Ishikawa (cell line): ENCODE measurements at regions not wholly inside any gene's neighbourhood (a gene's known extent, or its start where the extent isn't known, plus 50 kb on each side); places are given as distances from the start of the nearest gene placed in this dataset.

ENCODE experiments used
- CEBPB ChIP-seq: IDR thresholded peaks from 2 replicates; pipeline ENCODE4 v1.6.1; 2012
- CREB1 ChIP-seq: IDR thresholded peaks from 2 replicates; pipeline ENCODE4 v1.6.1; 2012; ENCODE audit warnings: low read depth
- EGR1 ChIP-seq: IDR thresholded peaks from 2 replicates; pipeline ENCODE4 v1.6.1; 2012
- EP300 ChIP-seq: IDR thresholded peaks from 2 replicates; pipeline ENCODE4 v1.6.1; 2012; ENCODE audit warnings: borderline replicate concordance
- FOXM1 ChIP-seq: IDR thresholded peaks from 2 replicates; pipeline ENCODE4 v1.6.1; 2012; ENCODE audit warnings: low read depth, borderline replicate concordance
- MAX ChIP-seq: IDR thresholded peaks from 2 replicates; pipeline ENCODE4 v1.6.1; 2012
- NFIC ChIP-seq: IDR thresholded peaks from 2 replicates; pipeline ENCODE4 v1.6.1; 2012
- RAD21 ChIP-seq: IDR thresholded peaks from 2 replicates; pipeline ENCODE4 v1.6.1; 2012; ENCODE audit warnings: low read depth
- TAF1 ChIP-seq: IDR thresholded peaks from 2 replicates; pipeline ENCODE4 v1.6.1; 2012; ENCODE audit warnings: low read depth, mild to moderate bottlenecking
- TCF12 ChIP-seq: IDR thresholded peaks from 2 replicates; pipeline ENCODE4 v1.6.1; 2012; ENCODE audit warnings: low read depth
- USF1 ChIP-seq: IDR thresholded peaks from 2 replicates; pipeline ENCODE4 v1.6.1; 2012
- YY1 ChIP-seq: IDR thresholded peaks from 2 replicates; pipeline ENCODE4 v1.6.1; 2012; ENCODE audit warnings: low read depth
- ZBTB7A ChIP-seq: IDR thresholded peaks from 2 replicates; pipeline ENCODE4 v1.6.1; 2012; ENCODE audit warnings: low read depth
- TF ChIP-seq, protein P1 (sequence below): IDR thresholded peaks from 2 replicates; pipeline ENCODE4 v1.6.1; 2012; ENCODE audit warnings: low read depth, mild to moderate bottlenecking

DNA sequence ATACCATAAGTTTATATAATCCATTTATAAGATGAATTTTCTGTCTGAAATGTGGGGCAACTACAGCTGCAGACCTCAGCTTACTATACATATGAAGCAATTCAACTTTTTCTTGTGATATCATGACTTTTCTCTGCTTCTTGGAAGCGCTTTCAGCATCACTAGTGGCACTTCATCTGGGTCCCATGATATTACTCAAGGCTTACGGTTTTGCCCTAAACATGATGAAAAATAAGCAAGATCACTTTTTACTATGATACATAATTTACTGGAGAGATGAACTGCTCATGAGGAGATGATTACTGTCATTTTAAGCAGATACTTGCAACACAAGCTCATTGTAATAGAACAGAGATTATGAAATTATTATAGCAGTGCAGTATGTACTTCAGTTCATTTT lies 258.0 kb upstream of the ZSWIM2 start:
- no peak for TF ChIP-seq YY1
- no peak for TF ChIP-seq EP300
- no peak for TF ChIP-seq ZBTB7A
- no peak for TF ChIP-seq EGR1
- TF ChIP-seq TCF12 = no peak
- TF ChIP-seq, protein P1, sequence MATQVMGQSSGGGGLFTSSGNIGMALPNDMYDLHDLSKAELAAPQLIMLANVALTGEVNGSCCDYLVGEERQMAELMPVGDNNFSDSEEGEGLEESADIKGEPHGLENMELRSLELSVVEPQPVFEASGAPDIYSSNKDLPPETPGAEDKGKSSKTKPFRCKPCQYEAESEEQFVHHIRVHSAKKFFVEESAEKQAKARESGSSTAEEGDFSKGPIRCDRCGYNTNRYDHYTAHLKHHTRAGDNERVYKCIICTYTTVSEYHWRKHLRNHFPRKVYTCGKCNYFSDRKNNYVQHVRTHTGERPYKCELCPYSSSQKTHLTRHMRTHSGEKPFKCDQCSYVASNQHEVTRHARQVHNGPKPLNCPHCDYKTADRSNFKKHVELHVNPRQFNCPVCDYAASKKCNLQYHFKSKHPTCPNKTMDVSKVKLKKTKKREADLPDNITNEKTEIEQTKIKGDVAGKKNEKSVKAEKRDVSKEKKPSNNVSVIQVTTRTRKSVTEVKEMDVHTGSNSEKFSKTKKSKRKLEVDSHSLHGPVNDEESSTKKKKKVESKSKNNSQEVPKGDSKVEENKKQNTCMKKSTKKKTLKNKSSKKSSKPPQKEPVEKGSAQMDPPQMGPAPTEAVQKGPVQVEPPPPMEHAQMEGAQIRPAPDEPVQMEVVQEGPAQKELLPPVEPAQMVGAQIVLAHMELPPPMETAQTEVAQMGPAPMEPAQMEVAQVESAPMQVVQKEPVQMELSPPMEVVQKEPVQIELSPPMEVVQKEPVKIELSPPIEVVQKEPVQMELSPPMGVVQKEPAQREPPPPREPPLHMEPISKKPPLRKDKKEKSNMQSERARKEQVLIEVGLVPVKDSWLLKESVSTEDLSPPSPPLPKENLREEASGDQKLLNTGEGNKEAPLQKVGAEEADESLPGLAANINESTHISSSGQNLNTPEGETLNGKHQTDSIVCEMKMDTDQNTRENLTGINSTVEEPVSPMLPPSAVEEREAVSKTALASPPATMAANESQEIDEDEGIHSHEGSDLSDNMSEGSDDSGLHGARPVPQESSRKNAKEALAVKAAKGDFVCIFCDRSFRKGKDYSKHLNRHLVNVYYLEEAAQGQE = no peak
- TF ChIP-seq MAX = no peak
- TF ChIP-seq NFIC = no peak
- TF ChIP-seq RAD21 = no peak
- TF ChIP-seq CEBPB = no peak
- TF ChIP-seq USF1 = no peak
- no peak for TF ChIP-seq TAF1
- TF ChIP-seq CREB1 = no peak
- no peak for TF ChIP-seq FOXM1
